Hematopoietic multipotent progenitor cell treated with erythropoietin and hydrocortisone succinate and interleukin-3 and kit ligand, for 6 days (in vitro differentiated cells): ENCODE measurements at regions not wholly inside any gene's neighbourhood (a gene's known extent, or its start where the extent isn't known, plus 50 kb on each side); places are given as distances from the start of the nearest gene placed in this dataset.
"Not testable (repeated sequence)": the region's sequence is repeated elsewhere in the genome, so short reads cannot be mapped to it uniquely, and the experiment has no call there.

ENCODE experiments used
- DNase-seq: peaks from one replicate; pipeline ENCODE4 v3.0.0-alpha.2; 2015

- no peak for DNase-seq
These were observed 204.8 kb upstream of the GALNT2 start for GRCh38 chr1:229862017-229862774.

GRCh38 chr1:229863651-229864545 lies 203.1 kb upstream of the GALNT2 start:
- no peak for DNase-seq

GRCh38 chr1:229864686-229865230 lies 202.3 kb upstream of the GALNT2 start:
- no peak for DNase-seq

- not testable (repeated sequence) for DNase-seq
These were observed 201.7 kb upstream of the GALNT2 start for GRCh38 chr1:229865321-229865720.

- no peak for DNase-seq
These were observed 199.3 kb upstream of the GALNT2 start for GRCh38 chr1:229867726-229868125.

GRCh38 chr1:229869240-229869639 lies 197.8 kb upstream of the GALNT2 start:
- no peak for DNase-seq

GRCh38 chr1:229869687-229870086 lies 197.4 kb upstream of the GALNT2 start:
- DNase-seq: no peak

GRCh38 chr1:229870381-229870780 lies 196.7 kb upstream of the GALNT2 start:
- DNase-seq: no peak

- DNase-seq: no peak
These were observed 195.9 kb upstream of the GALNT2 start for GRCh38 chr1:229871078-229871676.

GRCh38 chr1:229874136-229874535 lies 192.9 kb upstream of the GALNT2 start:
- no peak for DNase-seq

- no peak for DNase-seq
These were observed 192.4 kb upstream of the GALNT2 start for GRCh38 chr1:229874609-229875008.

GRCh38 chr1:229875086-229875485 lies 192.0 kb upstream of the GALNT2 start:
- no peak for DNase-seq

- no peak for DNase-seq
These were observed 187.3 kb upstream of the GALNT2 start for GRCh38 chr1:229879746-229880145.

GRCh38 chr1:229880271-229881170 lies 186.5 kb upstream of the GALNT2 start:
- DNase-seq: no peak

GRCh38 chr1:229882621-229883020 lies 184.4 kb upstream of the GALNT2 start:
- DNase-seq: no peak

- DNase-seq: no peak
These were observed 183.4 kb upstream of the GALNT2 start for GRCh38 chr1:229883504-229884200.

GRCh38 chr1:229884765-229885164 lies 182.3 kb upstream of the GALNT2 start:
- peak; percentile 28 for DNase-seq

GRCh38 chr1:229885568-229886495 lies 181.2 kb upstream of the GALNT2 start:
- no peak for DNase-seq

- DNase-seq: no peak
These were observed 180.4 kb upstream of the GALNT2 start for GRCh38 chr1:229886636-229887035.

GRCh38 chr1:229887043-229887822 lies 179.8 kb upstream of the GALNT2 start:
- no peak for DNase-seq
